AG04449 (cell line): ENCODE measurements at regions not wholly inside any gene's neighbourhood (a gene's known extent, or its start where the extent isn't known, plus 50 kb on each side); places are given as distances from the start of the nearest gene placed in this dataset.
"Not testable (repeated sequence)": the region's sequence is repeated elsewhere in the genome, so short reads cannot be mapped to it uniquely, and the experiment has no call there.

Experiments
- CTCF ChIA-PET: fragments of 350-600 bp; formaldehyde crosslinking; extraction: SDS; loops from one replicate; lab custom pipeline; 2021; ENCODE audit warnings: antibody characterized with exemption; lab: Yijun Ruan, JAX
- POLR2A ChIA-PET: fragments of 400-600, 350-600 bp; formaldehyde crosslinking; extraction: SDS; loops from one replicate; lab custom pipeline; 2020; ENCODE audit warnings: antibody characterized with exemption, inconsistent platforms; lab: Yijun Ruan, JAX
- DNase-seq: peaks from one replicate; pipeline ENCODE4 v3.0.0-alpha.2; 2010; ENCODE audit warnings: low read depth, low spot score
- H3K4me3 ChIP-seq: 2 replicates; pipeline ENCODE4 v1.5.1; 2011; ENCODE audit warnings: low read depth, mild to moderate bottlenecking, control low read depth, low read length
- CTCF ChIP-seq: IDR thresholded peaks from one replicate; pipeline ENCODE4 v1.5.1; 2011; ENCODE audit warnings: mild to moderate bottlenecking, moderate library complexity, low read length, control low read depth, inconsistent platforms; ENCODE audit not compliant: insufficient read depth; ENCODE audit errors: missing control alignments

- POLR2A ChIA-PET = no interaction called here
- no peak for TF ChIP-seq CTCF
- DNase-seq = no peak
- CTCF ChIA-PET = no interaction called here
- H3K4me3 ChIP-seq = no peak overlapping the region
Observed at GRCh38 chr4:187084701-187085100, 361.0 kb upstream of the FAT1 start.

GRCh38 chr4:187085339-187085738 lies 361.7 kb upstream of the FAT1 start:
- POLR2A ChIA-PET = no interaction called here

GRCh38 chr4:187086151-187086550 lies 362.5 kb upstream of the FAT1 start:
- TF ChIP-seq CTCF = no peak
- ChIA-PET CTCF (no interaction called here), POLR2A (no interaction called here)
- no peak for DNase-seq
- H3K4me3 ChIP-seq = no peak overlapping the region

More at GRCh38 chr4:187085339-187085738, 361.7 kb upstream of the FAT1 start:
- no peak overlapping the region for H3K4me3 ChIP-seq
- no peak for DNase-seq
- CTCF ChIA-PET = no interaction called here
- no peak for TF ChIP-seq CTCF

GRCh38 chr4:187088070-187088799 lies 364.6 kb upstream of the FAT1 start:
- CTCF ChIA-PET = interaction anchor here (0.6 kb wide), 2 partner anchors 196 to 335 kb away, joined by 3 read pairs; no protein-coding TSS in a partner anchor
- TF ChIP-seq CTCF = no peak
- no peak for DNase-seq
- no peak overlapping the region for H3K4me3 ChIP-seq
- POLR2A ChIA-PET = no interaction called here

GRCh38 chr4:187090401-187090800 lies 366.7 kb upstream of the FAT1 start:
- no peak for DNase-seq
- POLR2A ChIA-PET = no interaction called here
- TF ChIP-seq CTCF = no peak
- H3K4me3 ChIP-seq = no peak overlapping the region
- CTCF ChIA-PET = no interaction called here

- H3K4me3 ChIP-seq, CTCF ChIA-PET, POLR2A ChIA-PET, DNase-seq: not testable (repeated sequence)
Observed at GRCh38 chr4:187090832-187091231, 367.2 kb upstream of the FAT1 start.

- CTCF ChIA-PET = no interaction called here
- POLR2A ChIA-PET = no interaction called here
- H3K4me3 ChIP-seq = no peak overlapping the region
- DNase-seq = no peak
- no peak for TF ChIP-seq CTCF
Observed at GRCh38 chr4:187094144-187094543, 370.5 kb upstream of the FAT1 start.
